GM06990 (cell line): ENCODE measurements at regions not wholly inside any gene's neighbourhood (a gene's known extent, or its start where the extent isn't known, plus 50 kb on each side); places are given as distances from the start of the nearest gene placed in this dataset.

Source experiments
- DNase-seq: peaks from one replicate; pipeline ENCODE4 v3.0.0-alpha.2; 2011; ENCODE audit not compliant: insufficient read length; ENCODE audit errors: extremely low read depth
- H3K27me3 ChIP-seq: replicated peaks from 2 replicates; pipeline ENCODE4 v1.6.0; 2011; ENCODE audit warnings: low read length; ENCODE audit not compliant: control insufficient read depth, insufficient read depth
- H3K36me3 ChIP-seq: 2 replicates; pipeline ENCODE4 v1.5.1; 2011; ENCODE audit warnings: low read length; ENCODE audit not compliant: control insufficient read depth, insufficient read depth
- H3K4me3 ChIP-seq: replicated peaks from 2 replicates; pipeline ENCODE4 v1.5.1; 2011; ENCODE audit warnings: low read depth, mild to moderate bottlenecking, control low read depth, low read length
- CTCF ChIP-seq: IDR thresholded peaks from 2 replicates; pipeline ENCODE4 v1.5.1; 2011; ENCODE audit warnings: low read length, control low read depth, mild to moderate bottlenecking, inconsistent platforms; ENCODE audit not compliant: insufficient read depth, poor library complexity, severe bottlenecking

DNA sequence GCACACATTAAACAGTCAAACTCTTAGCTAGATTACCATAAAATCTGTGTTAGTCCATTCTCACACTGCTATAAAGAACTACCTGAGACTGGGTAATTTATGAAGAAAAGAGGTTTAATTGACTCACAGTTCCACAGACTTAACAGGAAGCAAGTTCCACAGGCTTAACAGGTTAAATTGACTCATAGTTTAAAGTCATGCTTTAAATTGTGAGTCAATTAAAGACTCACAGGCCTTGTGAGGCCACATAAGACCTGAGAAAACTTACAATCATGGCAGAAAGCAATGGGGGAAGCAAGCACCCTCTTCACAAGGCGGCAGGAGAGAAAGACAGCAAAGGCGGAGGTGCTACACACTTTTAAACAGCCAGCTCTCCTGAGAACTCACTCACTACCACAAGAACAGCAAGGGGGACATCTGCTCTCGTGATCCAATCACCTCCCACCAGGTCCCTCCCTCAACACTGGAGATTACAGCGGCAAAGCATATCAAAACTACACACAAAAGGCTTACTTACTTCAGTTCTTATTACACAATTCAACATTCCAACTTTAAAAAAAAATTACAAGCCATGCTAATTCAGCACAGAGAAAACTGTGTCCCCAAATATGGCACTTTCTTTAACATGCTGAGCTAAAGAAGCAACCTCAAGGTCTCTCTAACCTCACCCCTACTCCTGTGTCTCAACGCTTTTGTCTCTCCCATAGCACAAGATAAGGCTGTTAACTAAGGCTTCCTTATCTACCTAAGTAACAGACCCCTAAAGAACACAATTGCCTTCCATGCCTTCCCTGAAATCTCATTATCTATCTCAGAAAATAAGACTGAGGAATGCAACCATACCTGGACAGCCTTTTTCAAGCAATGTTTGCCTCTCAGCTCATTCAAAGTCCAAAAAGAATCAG lies 805.1 kb downstream of the NR2F1-AS1 start:
- Histone ChIP-seq H3K4me3 (no peak overlapping the region), H3K36me3 (no peaks in the 10 kb centered on the region), H3K27me3 (no peaks in the 10 kb centered on the region)
- DNase-seq = no peak
- TF ChIP-seq CTCF = no peak

DNA sequence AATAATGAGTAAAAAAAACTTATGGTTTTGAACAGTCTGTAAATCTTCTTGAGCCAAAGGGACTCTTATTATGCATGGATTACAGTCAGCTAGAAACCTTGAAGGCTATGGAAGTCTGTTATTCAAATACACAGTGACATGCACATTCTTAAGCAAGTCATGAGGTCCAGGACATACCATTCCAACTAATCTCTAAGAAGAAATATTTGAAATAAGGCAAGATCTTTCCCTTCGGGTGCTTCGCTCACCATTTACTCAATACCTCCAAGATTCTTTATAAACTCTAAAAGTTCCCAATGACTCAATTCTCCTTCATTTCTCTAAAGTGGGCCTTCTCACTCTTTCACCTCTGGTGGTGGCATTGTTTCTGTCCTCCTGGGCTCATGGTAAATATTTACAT lies 811.0 kb downstream of the NR2F1-AS1 start:
- Histone ChIP-seq H3K4me3 (no peak overlapping the region), H3K36me3 (no peaks in the 10 kb centered on the region), H3K27me3 (no peaks in the 10 kb centered on the region)
- no peak for DNase-seq
- no peak for TF ChIP-seq CTCF

- DNase-seq = no peak
- Histone ChIP-seq H3K4me3 (no peak overlapping the region), H3K27me3 (no peaks in the 10 kb centered on the region), H3K36me3 (no peaks in the 10 kb centered on the region)
- TF ChIP-seq CTCF = no peak
These were observed 819.4 kb downstream of the NR2F1-AS1 start for GRCh38 chr5:92761585-92761984.

GRCh38 chr5:92760550-92760949 lies 820.5 kb downstream of the NR2F1-AS1 start:
- H3K27me3 ChIP-seq = no peaks in the 10 kb centered on the region
- H3K36me3 ChIP-seq = no peaks in the 10 kb centered on the region
- no peak for TF ChIP-seq CTCF
- DNase-seq = no peak
- no peak overlapping the region for H3K4me3 ChIP-seq

GRCh38 chr5:92758552-92758951 lies 822.5 kb downstream of the NR2F1-AS1 start:
- no peak for TF ChIP-seq CTCF
- Histone ChIP-seq H3K36me3 (no peaks in the 10 kb centered on the region), H3K27me3 (no peaks in the 10 kb centered on the region), H3K4me3 (no peak overlapping the region)
- no peak for DNase-seq
